LHCN-M2 (cell line): ENCODE measurements at regions not wholly inside any gene's neighbourhood (a gene's known extent, or its start where the extent isn't known, plus 50 kb on each side); places are given as distances from the start of the nearest gene placed in this dataset.
"Not testable (repeated sequence)": the region's sequence is repeated elsewhere in the genome, so short reads cannot be mapped to it uniquely, and the experiment has no call there.

Experiments
- DNase-seq: peaks from one replicate; pipeline ENCODE4 v3.0.0-alpha.2; 2012; ENCODE audit warnings: low read depth

DNA sequence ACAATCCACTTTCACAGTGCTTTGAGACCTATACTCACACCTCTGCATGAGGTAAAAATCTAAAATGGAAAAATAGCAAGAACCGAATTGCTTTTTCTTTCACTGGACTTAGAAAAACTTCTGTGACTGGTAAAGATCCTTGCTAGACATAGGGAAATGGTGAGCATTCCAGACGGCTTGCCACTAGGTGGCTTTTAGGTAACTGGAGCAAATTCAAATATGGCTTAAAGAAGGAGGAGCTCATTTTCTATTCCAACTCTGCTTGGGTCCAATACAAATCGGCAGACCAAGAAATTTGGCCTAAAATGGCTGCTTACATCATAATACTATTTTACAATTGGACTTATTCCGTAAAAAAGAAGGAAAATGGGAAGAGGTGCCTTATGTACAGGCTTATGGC, 977.9 kb downstream of the ADGRL2 start:
- DNase-seq, result peak; percentile 1

DNA sequence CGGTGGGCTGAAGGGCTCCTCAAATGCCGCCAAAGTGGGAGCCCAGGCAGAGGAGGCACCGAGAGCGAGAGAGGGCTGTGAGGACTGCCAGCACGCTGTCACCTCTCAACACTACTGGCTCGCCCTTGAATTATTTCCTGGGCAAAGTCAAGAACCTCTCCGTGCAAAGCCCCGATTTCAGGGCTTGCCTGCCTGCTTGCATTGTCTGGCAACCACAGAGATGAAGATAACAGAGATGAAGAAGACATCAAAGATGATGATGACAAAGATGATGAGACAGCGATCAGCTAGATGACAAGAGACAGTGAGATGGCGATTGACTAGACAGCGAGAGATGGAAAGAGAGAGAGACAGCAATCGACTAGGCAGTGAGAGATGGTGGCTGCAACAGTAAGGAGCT, 976.5 kb downstream of the ADGRL2 start:
- DNase-seq, result no peak

DNA sequence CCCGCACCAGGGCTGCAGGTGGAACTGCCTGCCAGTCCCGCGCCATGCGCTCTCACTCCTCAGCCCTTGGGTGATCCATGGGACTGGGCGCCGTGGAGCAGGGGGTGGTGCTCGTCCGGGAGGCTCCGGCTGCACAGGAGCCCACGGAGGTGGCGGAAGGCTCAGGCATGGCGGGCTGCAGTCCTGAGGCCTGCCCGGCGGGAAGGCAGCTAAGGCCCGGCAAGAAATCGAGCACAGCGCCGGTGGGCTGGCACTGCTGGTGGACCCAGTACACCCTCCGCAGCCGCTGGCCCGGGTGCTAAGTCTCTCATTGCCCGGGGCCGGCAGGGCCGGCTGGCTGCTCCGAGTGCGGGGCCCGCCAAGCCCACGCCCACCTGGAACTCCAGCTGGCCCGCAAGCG, 976.0 kb downstream of the ADGRL2 start:
- not testable (repeated sequence) for DNase-seq

DNA sequence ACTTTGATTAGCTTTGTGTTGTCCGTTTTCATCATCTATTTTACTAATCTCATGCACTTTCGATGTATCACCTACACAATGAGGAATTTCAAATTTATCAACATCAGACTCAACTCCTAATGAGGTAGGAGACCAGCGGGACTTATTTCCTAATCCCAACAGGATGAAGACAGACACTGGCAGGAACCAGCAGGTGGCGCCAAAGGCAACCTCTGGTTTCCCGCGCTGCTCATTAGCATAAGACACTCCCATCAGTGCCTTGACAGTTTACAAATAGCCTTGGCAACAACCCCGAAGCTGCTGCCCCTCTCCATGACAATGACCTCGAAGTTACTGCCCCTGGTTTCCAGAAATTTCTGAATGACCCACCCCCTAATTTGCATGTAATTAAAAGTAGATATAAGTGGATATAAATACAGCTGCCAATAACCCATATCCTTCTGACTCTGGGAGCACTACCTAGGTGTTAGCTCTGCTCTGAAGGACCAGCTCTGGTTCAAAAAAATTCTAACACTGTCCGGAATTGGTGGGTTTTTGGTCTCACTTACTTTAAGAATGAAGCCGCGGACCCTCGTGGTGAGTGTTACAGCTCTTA, 974.8 kb downstream of the ADGRL2 start:
- DNase-seq, result peak; percentile 3

DNA sequence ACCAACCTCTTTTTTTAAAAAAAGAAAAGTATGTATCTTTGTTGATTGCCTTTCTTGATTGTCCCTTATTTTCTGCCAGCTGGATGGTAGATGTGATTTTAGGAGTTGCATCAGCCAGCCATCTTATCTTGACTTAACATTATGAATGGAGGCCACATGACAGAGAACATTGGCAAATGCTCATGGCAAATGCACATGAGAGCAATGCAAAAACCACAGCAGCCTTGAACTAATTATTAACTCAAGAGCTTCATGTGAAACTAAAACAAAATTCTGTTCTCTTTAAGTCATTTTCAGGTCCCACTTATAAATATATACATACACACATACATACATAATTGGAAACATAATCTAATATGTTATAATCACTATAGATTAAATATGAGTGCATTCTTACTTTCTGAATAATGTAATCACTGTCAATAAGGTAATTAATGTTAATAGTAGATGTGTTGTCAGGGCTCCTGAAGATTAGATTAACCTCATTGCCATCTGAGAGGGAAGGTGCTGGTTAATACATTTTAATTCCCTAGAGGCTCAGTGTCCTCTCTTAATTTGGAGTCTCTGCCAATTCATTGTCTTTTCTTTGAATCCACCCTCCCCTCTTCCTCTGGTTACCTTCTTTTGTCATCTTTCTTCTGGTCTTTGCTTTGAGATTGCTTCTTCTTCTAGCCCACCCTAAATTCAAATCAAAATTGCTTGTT, 962.2 kb downstream of the ADGRL2 start:
- DNase-seq, result no peak

DNA sequence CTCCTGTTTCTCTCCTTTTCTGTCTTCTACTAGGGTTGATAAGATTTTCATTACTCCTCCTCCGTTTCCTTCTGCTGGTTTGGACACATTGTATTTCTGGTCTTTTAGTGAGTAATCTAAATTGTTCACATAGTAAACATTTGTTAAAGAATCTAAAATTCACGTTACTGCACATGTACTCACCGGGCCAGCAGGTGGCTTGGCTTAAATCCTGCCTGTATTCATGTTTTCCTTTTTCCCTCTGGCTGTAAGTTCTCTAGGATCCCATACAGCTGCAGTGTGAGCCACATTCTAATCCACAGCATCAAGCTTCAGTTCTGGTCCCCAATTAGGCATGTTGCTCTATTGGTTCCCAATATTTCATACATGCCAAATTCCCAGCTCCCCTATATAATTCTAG, 958.3 kb downstream of the ADGRL2 start:
- DNase-seq, result no peak

DNA sequence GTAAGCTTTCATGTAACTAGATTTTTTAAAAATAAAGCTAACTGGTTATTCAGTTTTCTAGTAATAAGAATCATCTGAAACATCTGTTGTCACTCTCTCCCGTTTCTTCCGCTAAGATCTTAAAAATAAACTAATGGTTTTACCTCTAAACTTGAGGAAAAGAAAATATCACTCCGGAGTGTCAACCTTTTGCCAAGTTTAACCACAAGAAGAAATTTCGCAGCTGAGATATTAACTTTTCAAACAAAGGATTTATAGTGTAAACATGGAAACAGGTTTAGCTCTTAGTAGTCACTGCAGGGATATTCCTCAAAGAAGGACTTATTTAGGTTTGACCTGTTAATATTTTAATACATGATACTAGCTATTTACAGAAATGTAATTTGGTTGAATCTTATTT, 954.9 kb downstream of the ADGRL2 start:
- DNase-seq, result peak; percentile 55

DNA sequence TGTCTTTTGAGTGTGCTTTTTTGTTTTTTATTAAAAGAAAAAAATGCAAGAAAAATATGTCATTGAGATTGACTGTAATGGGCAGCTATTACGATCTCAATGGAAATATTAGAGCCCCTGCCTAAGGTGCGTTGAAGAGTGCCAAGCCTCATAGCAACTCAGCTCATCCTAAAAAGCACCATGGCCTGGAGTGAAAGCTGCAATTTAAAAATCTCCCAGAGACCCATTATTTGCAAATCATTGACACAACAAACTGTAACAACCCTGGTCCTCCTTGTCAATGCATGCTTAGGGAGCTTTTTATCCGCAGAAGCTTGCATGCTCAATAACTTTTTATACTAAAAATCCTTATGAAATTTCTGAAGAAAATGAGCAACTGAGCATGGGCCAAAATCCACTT, 954.5 kb downstream of the ADGRL2 start:
- no peak for DNase-seq

DNA sequence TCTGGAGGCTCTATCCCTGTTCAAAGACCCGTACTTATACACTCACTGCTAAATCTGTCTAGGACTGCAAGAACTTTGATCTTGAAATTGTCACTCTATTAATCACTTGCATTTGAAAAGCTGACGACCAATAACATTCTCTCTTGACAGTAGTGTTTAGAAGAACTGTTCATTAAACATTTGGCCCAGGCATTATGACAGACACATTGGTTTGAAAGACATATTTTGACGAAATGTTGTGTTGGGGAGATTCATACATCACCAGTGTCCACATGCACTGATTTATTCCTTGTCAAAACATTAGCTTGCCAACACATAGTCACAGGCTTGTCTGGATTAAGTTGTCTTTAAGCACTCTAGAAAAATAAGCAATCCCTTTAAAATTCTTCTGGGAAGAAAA, 951.3 kb downstream of the ADGRL2 start:
- no peak for DNase-seq

DNA sequence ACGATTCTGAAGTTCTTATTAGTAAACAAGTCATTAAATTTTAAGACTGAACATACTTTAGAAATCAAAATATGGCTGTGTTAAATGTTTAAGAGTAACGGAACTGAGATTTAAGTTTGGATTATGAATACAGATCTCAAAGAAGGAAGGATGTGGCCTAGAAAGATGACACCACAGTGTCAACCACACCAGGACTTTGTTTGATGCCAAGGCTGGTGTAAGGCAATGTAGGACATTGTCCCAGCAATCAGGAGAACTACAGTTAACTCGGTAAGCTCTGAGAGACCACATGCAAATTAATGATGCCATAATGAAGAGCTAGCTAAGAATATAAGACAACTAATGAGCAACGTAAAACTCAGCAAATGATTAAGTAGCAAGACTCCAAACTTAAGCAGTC, 932.9 kb downstream of the ADGRL2 start:
- no peak for DNase-seq

DNA sequence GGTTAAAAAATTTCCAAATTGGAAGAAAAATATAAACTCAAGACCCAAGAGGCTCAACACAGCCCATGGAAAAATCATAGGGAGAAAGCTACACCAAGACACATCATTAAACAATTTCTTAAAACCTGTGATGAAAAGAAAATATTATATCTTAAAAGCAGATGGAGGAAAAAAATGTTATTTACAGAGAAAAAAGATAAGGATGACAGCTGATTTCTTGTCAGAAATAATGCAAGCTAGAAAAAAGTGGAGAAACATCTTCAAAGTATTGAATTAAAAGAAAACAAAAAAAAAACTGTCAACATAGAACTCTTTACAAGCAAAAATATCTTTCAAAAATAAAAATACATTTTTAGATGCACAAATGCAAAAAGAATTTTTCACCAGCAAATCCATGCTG, 930.5 kb downstream of the ADGRL2 start:
- no peak for DNase-seq

DNA sequence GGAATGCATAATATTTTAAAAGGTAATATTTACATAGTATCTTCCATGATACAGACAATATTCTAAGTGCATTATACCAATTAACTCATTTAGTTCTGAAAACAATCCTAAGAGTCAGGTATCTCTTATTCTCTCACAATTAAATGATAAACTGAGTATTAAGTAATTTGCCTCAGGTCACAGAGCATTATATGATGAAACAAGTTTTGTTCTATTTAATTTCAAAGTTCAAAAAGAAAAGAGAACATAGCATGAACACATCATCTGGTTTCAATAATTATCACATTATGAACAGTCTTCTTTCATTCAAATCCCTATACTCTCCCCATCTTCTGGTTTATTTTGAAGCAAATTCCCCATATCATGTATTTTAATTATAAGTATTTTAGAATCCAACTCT, 927.5 kb downstream of the ADGRL2 start:
- DNase-seq, result no peak

DNA sequence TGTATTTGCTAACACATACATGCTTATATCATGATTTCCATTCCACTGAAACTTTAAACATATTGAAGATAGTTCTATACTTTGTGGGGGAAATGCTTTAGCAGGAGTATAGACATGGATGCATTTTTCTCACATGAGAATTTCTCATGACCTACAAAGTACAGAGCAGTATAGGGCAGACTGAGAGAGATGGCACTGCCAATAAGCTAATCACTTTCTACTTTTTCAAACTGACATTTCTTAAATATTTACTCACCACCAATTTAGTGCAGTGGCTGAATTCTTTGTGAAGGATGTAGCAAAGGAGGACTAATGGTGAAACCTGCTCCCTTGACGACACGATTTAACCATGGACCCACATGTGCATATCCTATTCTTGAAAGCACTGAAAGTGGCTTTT, 923.5 kb downstream of the ADGRL2 start:
- no peak for DNase-seq

DNA sequence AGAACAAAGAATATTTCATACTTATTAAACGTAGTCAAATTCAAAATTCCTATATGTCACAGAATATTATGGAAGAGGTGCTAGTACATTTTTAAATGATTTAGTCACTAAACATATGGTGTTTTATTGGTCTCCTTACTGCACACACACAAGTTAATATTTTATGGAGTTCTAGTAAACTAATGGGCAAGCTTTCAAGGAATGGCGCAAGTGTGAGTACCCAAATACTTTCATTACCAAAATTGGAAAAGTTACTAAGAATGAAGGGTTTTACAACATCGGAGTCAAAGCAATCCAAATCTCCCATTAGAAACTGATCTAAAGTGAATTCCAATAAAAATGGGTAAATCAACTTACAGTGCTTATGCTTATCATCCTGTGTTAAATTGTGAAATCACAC, 921.9 kb downstream of the ADGRL2 start:
- DNase-seq, result no peak

DNA sequence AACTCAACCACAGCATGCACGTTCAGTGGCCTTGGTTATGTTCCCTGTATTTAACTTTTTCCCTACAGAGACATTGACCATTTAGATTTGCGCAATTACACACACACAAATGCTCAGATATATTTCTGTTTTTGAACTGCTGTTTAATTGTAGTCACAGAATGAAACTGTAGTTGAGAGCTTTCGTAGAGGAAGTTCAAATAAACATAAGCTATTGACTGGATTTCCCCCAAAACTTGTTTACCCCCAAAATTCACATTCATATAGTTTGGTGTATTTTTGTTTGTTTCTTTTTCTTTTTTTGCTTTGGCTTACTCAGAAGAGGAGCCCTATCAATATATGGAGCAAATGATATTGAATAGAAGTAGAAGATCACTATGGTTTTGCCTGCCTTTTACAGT, 921.0 kb downstream of the ADGRL2 start:
- DNase-seq, result no peak

DNA sequence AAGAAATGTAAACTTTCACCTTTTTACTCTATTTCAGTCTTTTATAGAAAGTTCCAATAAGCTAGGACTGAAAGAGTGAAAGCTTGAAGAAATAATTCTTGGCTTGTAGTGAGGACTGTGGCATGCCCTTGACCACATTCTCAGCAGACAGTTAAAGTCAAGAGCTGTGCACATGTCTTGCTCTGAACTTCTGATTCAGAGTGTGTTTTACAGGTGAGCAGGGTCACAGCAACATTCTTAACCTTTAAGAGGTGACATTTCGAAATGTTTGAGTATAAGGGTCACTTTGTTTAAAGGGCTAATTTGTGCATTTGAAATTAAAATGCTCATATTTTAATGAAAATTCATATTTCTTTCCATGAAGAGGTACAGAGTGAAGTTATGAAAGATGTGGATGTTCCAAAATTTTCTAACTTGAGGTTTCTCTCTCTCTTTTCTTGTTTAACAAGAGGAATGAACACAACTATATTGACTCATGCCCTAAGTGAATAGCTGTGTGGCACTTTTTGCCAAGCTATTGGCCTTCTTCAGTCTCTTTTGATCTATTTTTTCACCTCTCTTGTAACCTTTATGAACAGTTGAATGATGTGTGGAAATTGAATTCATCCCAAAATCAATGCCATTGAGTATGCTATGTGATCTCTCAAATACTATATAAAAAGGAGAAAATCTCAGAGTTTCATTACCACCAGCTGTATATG, 918.1 kb downstream of the ADGRL2 start:
- no peak for DNase-seq

DNA sequence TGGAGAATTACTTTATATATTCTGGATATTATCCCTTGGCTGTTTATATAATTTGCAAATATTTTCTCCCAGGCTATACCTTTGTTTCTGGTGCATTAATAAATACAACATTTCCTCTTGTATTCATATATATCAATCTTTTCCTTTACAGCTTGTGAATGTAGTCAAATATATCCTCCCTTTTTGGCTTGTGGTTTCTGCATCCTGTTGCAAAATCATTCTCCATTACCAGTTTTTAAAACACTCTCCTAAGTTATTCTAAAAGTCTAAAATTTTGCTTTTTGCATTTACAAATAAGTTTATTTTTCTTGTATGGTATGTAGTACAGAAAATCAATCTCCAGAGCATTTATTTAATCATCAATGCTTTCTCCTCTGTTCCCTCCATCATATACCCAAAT, 909.4 kb downstream of the ADGRL2 start:
- no peak for DNase-seq

DNA sequence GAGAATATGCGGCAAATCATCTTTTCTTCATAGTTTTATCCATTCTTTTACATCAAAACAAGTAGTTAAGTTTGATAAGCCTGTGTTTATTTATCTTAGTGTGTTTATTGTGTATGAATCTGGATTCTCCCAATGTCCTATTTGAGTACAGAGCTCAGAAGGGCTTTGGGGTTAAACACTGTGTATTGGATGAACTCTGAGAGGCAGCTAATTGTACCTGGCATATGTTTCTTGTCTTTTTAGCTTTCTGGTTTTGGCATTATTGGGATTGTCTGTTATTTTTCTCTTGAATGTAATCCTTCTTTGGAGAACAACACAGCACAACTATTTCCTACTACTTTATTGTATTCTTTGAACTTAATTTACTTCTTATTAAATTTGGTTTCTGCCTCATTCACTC, 906.9 kb downstream of the ADGRL2 start:
- DNase-seq, result no peak

DNA sequence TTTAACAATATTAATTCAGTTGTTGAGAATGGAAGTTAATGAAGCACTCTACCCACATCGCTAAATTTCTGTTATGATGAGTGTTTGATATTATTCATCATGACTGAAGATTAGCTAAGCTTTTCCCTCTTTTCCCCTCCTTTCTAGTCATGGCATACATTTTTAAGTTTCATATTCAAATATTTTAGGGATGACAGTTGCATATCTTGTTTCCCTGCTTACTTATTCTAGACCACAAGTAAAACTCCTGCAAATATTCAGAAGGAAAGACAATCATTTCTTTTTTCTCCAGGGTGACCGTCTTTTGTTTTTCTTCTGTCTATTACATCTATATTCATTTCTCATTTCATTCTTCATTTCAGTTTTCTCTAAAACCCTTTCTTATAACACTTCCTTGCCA, 906.0 kb downstream of the ADGRL2 start:
- peak; percentile 63 for DNase-seq

DNA sequence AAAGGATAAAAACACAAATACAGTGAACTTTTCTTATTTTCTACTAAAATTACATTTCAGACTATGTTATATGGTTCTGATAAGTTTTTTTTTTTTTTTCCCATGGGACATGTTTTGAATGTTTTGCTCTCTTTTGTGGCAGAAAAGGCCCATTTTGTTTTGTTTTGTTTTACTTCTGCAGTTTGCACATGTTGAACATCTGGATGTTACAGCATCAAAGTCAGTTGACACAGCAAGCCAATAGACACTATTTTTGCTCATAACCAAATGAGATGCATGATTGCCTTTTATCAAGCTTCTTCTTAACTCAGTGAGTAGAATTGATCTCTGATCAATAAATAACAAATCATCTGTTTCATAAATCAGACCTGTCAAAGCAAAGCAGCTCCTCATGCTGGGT, 904.2 kb downstream of the ADGRL2 start:
- no peak for DNase-seq

DNA sequence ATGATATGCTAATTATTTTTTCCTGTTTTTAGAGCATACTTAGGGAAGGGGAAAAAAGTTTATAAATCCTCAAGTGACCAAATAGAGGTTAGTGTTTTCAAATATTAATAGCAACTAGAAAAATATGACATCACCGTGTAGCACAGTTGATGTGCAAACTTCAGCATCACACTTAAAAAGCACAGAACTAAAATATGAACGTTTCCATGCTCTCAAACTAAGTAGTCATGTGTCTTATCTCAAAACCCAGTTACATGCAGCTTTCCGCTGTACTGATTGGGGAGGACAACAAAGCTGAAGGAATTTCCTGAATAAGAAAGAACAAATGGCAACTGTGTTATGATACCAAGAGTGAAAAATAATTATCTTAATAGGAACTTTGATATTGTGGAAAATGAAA, 903.7 kb downstream of the ADGRL2 start:
- no peak for DNase-seq

DNA sequence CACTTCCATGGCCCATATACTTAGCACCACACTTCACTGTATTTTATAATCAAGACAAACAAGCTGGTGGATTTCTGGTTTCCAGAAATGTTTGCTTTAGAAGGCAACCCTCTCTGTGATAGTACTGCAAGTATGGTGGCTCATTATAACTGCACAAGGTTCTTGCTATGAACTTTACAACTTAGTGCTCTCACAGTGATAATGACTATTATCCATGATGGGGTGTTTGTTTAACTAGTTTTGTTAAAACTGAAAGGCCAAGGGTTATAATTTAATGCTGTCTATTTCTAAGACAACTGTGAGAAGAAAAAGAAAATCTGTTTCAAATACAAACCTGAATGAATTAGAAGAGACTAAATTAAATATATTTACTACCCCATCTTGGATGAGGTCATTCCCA, 903.2 kb downstream of the ADGRL2 start:
- no peak for DNase-seq

DNA sequence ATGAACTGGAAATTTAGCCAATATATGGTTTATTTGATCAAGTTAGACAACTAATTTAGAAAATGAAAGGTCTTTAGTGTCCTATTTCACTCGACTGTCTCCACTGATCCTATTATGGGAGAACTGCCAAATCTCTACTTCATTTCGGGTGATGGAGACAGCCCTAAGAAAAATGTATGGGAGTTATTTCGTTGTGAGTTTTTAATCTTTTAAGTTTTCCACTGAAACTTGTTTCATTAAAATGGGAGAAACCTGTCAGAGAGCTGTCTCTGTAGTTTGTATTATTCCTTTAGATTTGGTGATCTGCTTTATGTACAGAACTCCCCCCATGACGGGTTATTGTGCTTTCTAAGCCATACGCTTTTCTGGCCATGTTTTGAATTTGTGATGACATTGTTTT, 899.7 kb downstream of the ADGRL2 start:
- DNase-seq, result no peak
